Stimulated activated CD8-positive, alpha-beta memory T cell treated with anti-CD3 and anti-CD28 coated beads, Interleukin-2, amount 100 ng/mL, for 1 hour (primary cell): ENCODE measurements at regions not wholly inside any gene's neighbourhood (a gene's known extent, or its start where the extent isn't known, plus 50 kb on each side); places are given as distances from the start of the nearest gene placed in this dataset.

Experiments
- DNase-seq, 2 donors: peaks; one replicate each; pipeline ENCODE4 v3.0.0-alpha.2; 2020; ENCODE audit warnings: low read depth in 2 of 2

DNA sequence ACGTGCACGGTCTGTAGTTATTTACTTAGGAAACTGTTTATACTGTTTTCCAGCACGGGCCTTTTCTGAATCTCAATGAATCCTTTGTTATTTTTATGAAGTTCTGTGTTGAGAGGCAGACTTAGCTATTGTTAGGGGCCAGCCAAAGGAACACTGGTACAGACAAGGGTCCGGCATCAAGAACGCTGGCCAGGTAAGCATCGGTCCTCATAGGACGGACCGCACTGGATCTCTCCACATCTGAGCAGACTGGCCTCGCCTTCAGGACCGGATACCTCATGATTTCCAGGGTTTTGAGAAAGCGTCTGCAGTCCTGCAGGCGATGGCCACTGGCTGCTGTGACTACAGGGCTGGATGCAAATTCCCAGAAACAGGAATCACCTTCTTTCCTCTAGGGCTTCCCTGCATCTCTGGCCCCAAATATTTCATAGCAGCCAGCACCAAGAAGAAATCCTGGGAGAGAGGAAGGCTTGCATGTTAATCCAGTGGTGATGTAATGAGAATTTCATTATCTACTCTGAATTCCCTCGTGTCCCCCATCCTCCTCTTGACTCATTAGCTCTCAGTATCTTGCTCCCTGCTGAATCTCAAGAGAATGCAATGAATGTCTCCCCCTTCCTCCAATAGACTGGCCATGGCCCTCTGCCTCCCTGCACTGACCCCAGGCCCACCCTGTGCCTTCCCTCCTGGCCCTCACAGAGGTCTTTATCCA lies 325.4 kb upstream of the NPVF start:
- DNase-seq = no peak

DNA sequence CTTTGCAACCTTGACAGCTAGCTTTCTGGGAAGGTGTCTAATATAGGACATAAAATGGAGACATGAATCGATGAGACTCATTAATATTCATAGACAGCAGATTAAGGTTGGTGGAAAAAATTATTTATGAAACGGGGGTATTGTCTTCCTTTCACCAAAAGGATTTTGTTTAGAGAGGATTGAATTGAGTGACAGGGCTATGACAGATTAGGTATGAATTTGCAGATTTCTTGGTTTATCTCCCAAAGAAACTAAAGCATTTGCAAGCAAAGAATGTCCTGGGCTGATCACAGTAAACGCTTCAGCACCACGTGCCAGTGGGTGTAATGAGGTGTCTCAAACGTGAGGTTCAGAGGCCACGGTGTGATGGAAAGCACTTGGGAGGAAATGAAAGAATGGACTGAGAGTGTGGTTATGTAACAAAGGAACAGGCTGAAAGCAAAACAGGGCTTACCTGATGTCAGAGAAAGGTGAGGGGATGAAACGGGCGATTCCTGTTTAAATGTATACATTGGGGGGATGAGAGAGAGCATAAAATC lies 329.2 kb upstream of the NPVF start:
- DNase-seq = no peak

DNA sequence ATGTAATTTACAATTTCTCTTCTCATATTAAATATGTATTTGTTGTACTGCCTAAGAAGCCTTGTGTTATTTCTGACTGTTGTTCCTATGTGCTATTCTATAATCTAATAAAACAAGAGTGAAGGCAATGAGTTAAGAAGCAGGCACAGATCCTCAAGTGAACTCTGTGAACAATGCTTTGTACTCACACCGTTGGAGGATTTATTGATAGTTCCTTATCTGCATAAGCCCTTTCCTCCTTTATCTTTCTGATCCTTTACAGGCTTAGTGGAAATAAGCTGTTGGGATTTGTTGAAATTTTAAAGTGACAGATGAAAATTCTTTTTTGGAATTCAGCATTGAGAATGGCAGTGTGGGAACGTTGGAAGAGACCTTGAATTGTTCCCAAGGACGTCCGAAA lies 329.6 kb upstream of the NPVF start:
- DNase-seq = no peak

DNA sequence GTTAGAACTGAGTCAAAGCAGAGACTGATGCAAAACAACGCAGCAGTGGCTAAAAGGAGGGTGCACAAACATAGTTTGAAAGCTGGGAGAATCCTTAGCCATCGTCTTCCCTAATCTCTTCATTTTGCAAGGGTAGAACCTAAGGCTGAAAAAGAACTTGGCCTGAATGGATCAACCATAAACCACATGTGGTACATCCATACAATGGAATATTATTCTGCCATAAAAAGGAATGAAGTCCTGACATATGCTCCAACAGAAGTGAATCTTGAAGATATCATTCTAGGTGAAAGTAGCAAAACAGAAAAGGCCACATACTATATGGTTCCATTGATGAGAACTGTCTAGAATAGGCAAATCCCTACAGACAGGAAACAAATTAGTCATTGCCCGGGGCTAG lies 330.3 kb upstream of the NPVF start:
- no peak for DNase-seq

DNA sequence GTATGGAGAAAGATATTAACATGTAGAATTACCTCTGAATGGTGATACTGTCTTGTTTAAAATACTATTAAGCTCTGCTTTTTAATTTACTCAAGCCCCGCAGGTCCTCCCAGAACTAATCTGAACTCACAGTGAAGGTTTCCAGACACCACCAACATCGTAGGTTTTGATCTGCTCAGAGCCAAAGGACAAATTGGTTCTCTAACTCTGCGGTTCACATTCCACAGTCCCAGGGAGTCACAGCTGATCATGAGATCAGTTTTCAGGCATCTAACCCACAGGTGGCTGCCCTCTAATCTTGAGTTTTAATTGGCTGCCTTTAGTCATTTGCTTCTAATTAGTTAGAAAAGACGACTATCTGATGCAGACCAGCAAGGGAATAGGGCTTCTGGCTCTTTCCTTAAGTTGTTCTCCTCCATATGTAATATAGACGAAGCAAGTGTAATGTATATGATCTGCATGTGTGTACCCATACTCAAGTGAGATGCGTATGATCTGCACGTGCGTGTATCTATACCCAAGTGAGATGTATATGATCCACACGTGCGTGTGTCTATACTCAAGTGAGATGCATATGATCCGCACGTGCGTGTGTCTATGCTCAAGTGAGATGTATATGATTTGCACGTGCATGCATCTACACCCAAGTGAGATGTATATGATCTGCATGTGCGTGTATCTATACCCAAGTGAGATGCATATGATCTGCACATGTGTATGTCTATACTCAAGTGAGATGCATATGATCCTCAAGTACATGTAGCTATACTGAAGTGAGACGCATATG lies 331.5 kb upstream of the NPVF start:
- no peak for DNase-seq

DNA sequence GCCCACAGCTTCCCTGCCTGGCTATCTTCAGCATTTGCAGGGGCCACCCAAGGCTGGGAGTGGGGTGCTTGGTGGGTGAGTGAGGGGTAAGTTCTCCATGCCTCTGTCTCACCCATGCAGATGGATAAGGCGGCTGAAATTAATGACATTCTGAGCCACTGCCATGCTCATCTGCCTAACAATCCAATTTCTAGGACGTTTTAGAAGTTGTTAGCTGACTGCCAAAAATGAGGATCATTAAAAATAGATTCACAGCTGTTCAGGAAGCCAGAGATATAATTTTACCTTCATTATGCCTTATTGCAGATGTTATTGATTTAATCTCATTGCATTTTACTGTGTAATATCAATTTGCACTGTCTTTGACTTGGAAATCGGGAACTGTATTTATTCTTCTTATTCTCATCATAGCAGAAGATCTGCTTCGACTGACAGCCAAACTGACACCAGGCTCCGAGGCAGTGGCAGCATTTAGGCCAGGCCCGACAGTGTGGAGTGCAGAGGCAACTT lies 334.4 kb upstream of the NPVF start:
- DNase-seq = no peak

DNA sequence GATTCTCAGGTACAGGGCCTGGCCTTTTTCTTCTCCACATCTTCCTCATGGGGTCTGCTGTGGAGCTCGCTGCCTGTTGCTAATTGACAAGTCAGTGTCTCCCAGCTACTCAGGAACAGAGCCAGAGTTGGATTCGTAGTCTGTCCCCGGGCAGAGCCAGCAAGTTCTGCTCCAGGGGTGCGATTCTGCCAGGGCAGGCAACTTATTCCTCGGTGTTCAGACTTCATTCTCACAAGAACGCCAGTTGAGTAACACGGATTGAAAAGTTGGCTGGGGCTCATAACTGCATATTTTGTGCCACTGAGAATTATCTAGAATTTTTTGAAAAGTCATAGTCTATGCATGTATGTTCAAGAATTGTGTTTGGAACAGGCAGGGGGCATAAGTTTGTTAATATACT lies 336.7 kb upstream of the NPVF start:
- no peak for DNase-seq

DNA sequence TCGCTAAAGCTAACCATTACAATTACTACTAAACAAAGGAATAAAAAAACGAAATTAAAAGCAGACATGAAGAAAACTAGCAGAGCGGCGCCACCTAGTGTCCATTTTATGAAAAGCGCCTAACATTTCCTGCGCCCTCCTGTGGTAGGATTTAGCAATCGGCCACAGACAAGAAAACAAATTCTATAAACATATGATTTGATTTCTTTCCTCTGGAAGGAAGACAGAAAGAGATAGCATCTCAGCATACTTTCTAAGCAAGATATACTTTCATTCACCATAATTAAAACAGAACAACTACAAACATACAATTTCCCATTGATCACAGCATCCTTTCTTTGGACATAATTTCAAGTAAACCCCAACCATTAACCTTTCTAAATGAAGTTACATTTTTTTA lies 337.7 kb upstream of the NPVF start:
- peak; percentile 30 to 31 for DNase-seq

DNA sequence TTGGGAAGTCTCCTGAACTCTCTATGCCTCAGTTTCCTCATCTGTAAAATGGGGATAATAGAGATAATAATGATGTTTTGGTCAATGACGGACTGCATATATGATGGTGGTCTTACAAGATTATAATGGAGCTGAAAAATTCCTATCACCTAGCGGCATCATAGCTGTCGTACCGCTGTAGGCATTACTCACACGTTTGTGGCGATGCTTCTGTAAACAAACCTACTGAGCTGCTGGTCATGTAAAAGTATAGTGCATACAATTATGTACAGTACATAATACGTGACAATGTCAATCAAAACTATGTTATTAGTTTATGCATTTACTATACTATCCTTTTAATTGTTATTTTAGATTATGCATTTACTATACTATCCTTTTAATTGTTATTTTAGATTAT lies 339.1 kb upstream of the NPVF start:
- no peak for DNase-seq

DNA sequence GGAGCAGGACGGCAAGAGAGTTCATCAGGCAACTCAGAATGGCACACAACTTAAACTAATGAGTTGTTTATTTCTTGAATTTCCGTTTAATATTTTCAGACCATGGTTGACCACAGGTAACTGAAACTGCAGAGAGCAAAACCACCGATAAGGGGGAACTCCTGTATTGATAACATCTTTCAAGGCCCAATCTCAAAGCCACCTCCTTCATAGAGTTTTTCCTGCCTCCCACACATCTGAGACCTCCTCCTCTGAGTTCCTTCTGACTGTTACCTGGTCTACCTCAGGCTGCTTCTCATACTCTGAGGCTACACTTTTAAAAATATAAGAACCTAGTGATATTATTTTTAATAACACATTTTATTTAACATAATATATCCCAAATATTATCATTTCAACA lies 341.5 kb upstream of the NPVF start:
- no peak for DNase-seq

DNA sequence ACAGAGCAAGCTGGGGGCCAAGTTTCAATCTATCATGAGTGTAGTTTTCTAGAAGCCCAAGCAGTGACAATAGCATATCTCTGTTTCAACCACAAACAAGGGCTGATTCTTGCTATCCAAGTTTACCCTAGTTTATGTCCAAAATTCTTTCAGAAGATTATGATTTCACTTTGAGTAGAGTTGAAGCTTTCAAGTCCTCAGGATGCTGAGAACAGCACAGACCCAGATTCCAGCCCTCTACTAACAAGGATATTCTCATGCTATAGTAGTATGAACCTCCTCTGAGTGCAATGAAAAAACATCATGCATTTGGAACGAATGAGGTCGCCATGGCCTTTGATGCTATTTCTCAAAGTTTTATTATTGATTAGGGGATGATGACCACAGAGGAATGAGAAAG lies 344.1 kb upstream of the NPVF start:
- DNase-seq = no peak

DNA sequence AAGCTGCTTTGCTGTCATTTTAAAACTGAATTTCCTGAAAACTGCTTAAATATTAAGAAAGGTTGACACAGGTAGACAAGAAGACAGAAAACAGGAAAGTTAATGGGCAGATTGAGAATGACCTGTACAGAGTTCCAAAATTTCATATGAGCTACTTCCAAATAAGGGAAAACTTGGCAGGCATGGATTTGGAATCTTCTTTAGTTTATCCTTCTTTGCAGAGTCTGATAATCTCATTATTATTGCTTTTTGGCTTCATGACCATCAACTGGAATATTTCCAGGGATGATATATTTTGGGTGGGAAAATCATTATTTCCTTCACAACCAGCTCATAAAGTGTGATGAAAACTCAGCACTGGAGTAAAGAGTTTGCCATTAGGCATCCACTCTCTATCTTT lies 346.5 kb upstream of the NPVF start:
- DNase-seq = no peak

DNA sequence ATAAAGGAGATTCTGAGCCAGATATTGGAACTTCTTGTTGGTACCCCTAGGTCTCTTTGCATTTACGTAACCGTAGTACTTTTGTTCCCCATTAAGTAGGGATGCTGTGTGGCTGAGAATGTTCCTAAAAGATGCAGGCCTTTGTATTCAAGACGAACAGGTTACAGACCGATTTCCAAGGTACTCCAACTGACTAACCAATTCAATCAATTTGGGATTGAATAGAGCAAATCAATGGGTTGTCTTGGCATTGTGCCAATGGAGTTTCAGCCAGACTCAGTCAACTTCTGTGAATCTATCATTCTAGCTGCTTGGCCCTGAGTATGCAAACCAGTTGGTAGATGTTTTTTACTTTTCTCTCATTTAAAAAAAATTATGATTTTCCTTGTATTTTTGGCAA lies 347.3 kb upstream of the NPVF start:
- DNase-seq = no peak

DNA sequence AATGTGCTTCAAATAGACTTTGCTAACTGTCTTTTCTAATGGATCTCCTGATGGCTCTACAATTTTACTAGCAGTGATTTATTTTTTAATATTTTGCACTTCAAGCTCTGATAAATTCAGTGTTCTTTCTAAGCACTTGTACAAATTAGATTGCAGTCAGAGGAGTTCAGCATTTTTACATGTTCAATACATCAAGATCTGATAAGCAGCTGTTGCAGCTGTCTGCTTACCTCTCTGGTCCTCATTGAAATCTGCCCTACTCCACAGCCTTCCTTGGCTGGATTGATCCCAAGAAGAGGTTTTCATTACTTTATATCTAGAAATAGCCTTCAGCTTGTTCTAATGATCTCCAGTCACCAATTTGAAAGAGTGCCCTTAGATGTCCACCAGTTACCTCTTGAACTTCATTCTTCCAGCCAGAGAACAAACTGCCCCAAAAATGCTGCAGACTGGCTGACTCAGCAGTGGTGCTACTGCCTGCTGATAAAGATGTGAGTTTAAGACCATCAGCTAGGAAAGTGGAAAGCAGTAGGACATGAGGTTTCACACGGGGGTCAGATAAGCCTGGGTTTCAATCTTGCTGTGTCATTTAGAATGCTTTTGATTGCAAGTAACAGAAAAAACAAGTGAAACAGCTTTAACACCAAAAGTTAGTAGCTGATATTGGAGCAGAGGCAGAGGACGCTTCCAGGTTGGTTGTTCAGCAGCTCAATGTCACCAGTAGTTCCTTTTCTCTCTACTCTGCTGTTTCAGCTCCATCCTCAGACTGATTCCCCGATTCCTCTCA lies 350.9 kb upstream of the NPVF start:
- no peak for DNase-seq

DNA sequence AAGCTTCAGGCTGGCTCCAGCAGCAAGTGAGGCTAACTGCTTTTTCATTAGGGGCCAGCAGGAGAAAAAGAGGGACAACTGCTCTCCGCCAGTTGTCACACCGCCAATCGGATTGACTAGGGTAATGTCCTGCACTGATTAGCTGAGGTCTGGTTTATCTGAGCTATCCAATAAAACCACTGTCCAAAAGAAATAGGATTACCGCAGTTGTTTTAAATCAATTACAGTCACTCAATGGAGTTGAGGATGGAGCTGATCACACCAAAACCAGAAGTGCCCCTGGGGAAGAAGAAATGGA lies 351.4 kb upstream of the NPVF start:
- no peak for DNase-seq

DNA sequence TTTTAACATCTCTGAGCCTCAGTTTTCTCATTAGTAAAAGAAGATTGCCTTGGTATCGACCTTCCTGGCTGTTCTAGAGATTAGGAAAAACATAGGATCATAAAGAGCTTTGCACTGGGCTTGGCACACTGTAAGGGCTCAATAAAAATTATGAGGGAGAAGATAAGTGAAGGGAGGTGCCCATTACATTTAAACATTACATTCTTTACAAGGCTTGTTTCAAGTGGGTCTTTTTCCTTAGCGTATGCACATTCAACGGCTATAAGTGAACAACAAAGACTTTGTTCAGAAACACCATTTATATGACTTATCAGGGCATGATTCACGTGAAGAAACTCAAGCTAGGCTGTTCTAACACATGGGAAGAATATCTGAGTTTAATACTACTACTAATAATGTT lies 351.9 kb upstream of the NPVF start:
- DNase-seq = no peak

DNA sequence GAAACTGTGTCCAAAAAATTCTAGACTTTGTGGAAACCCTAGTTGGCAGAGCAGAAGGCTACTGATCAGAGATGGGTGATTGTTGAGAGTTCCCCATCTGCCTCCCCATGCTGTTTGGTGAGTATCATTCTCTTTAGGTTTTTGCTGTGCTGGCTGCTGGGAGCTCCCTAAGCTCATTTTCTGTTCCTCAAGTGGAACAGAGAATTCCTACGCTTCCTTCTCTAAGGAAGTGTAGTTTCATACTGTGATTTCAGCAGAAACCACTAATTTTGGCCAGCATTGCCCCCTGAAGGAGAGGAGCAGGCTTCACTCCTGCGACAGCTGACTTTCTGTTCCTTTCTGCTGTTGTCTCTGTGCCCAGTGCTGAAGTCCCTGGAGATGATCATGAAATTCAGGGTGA lies 355.3 kb upstream of the NPVF start:
- no peak for DNase-seq

DNA sequence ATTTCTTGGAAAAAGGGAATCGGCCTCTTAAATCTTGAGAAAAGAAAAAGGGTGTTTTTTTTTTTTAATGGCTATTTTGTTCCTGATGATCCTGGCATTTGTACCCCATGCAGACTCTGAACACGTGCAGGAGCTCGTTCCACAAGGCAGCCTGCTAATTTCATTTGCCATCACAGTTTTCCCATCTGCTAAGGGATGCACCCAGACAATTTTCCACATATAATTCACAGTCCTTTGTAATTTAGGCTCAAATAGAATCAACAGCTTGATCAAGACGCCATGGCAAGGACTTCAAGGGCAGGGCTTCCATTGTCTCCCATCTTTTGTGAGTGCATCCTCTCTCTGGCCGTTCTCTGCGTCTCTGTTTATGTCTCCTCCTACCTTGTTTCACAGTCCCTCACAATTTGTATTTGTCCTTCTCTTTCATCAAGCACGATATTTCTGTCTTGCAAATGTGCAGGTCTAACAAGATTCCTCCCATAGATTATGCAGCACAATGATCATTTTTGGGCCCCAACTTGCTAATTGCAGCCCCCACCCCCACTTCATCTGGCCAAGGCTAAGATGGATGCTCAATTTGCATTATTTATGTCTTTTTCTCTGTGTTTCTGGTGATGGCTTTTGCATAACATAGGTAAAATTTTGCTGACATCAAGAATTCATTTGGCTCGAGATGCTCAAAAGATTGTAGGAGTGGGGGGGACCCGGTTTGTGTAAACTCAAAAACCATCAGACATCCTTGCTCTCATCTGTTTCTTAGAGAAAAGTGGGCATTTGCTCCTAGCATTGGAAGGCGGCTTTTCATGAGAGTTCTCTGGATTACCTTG lies 356.0 kb upstream of the NPVF start:
- DNase-seq = no peak

DNA sequence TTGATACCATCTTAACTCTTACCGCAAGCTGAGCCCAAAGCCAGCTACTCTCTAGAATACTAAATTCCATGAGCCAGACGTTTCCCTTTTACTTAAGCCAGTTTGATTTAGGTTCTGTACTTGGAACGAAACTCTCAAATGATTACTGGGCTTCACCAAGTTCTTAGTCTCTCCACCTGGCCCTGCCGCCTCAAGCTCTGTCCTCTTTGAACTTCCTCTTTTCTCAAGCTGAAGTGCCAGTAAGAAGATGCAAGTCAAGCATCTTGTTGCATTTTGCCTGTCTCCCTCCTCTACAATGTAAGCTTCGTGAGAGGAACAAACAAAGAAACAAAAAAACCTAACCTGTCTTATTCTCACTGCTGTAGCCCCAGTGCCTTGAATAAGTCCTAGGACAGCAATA lies 358.2 kb upstream of the NPVF start:
- DNase-seq = no peak

DNA sequence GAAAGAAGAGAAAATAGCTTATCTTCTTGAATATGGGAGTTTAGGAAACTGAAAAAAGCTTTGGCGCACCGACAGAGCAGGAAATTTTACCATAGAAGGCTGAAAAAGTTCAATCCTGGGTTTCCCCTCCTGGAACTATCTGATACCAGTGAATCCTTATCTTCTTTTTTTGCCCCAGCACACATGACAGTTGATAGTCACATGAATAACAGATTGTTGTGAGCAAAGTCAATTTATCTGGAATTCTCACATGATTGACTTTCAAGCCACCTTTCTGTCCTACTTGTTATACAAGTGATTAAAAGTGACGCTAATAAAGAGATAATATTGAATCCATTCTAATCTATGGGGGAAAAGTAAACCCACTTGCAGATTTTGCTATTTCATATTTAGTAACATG lies 365.8 kb upstream of the NPVF start:
- DNase-seq = no peak

DNA sequence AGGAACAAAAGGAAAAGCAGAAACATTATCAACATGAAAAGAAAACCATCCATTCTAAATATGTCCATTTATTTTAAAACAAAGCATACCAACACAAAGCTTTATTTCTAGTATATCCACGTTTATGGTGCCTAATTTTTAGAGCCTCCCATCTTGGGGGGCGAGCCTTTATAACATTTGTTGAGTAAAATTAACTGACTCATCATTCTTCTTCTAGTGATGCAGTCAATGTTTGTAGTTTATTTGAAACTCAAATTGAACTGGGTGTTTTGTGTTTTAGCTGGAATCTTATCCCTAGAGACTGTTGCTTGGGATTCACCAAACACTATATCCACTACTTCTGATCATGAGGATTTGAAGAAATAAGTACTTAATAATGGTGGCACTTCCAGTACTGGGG lies 366.4 kb upstream of the NPVF start:
- DNase-seq = no peak

DNA sequence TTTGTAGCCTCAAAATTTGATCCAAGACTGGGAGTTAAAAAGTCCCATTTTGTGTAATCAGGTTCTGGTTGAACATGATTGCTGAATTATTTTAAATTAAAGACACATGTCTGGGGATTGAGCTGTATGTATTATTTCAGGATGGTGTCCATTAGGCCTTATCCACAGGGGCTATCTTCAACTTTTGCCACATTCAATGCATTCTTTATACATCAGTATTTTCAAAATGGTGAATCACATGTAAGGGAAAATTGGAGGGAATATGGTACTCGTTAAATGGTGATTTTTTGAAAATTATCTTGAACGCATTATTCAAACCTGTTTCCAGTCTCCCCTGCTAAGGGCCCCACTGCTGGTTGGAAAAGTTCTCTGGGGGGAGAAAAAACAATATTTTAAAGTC lies 367.7 kb upstream of the NPVF start:
- DNase-seq = no peak
